GM13976 (cell line): ENCODE measurements at regions not wholly inside any gene's neighbourhood (a gene's known extent, or its start where the extent isn't known, plus 50 kb on each side); places are given as distances from the start of the nearest gene placed in this dataset.

Experiments used
- DNase-seq: peaks from one replicate; pipeline ENCODE4 v3.0.0; 2012; ENCODE audit warnings: low spot score
- CTCF ChIP-seq: IDR thresholded peaks from 2 replicates; pipeline ENCODE4 v1.5.1; 2012; ENCODE audit warnings: borderline replicate concordance, mild to moderate bottlenecking; ENCODE audit not compliant: insufficient read depth; ENCODE audit errors: extremely low read depth, missing control alignments, control extremely low read depth
- in situ Hi-C: fragments of 300-500 bp; cut with MboI; formaldehyde crosslinking; loops from one replicate; pipeline ENCODE4 v1.12.0; 2022; ENCODE audit warnings: low sequenced_read_pairs, mixed read lengths, inconsistent platforms; ENCODE audit not compliant: unreplicated experiment

GRCh38 chr5:86890375-86890774 lies 272.6 kb downstream of the COX7C start:
- in situ Hi-C loops: no loop called here
- DNase-seq: no peak
- no peak for TF ChIP-seq CTCF

- no peak for TF ChIP-seq CTCF
- in situ Hi-C loops: no loop called here
- DNase-seq: no peak
These were observed 276.3 kb downstream of the COX7C start for GRCh38 chr5:86894056-86894455.

GRCh38 chr5:86896916-86897315 lies 279.2 kb downstream of the COX7C start:
- no peak for DNase-seq
- TF ChIP-seq CTCF: no peak
- in situ Hi-C loops: no loop called here

- in situ Hi-C loops: no loop called here
- no peak for DNase-seq
- TF ChIP-seq CTCF: no peak
These were observed 291.9 kb downstream of the COX7C start for GRCh38 chr5:86909418-86910295.

GRCh38 chr5:86917117-86917579 lies 299.4 kb downstream of the COX7C start:
- in situ Hi-C loops: no loop called here
- DNase-seq: no peak
- no peak for TF ChIP-seq CTCF

- no peak for TF ChIP-seq CTCF
- in situ Hi-C loops: no loop called here
- no peak for DNase-seq
These were observed 300.5 kb downstream of the COX7C start for GRCh38 chr5:86918246-86918645.
